ENCODE measurements at regions not wholly inside any gene's neighbourhood (a gene's known extent, or its start where the extent isn't known, plus 50 kb on each side); places are given as distances from the start of the nearest gene placed in this dataset.

- Histone ChIP-seq H3K27ac (no peak overlapping the region), H3K27me3 (no peaks in the 10 kb centered on the region), H3K9me3 (no peaks in the 10 kb centered on the region), H3K36me3 (no peaks in the 10 kb centered on the region), H3K4me3 (no peak overlapping the region), H3K4me1 (no peaks in the 10 kb centered on the region)
- FAIRE-seq (no peak), ATAC-seq (no peak), DNase-seq (no peak)
- WGBS, 2 donors: 61 to 76% methylated on average over 2 of the region's 2 CpGs
- intact Hi-C loops (cut with DNase I): no loop called here
- TF ChIP-seq CTCF (IDR thresholded peaks at IDR 0.05): no peak
These were observed 1118.1 kb upstream of the PABPC4L start for GRCh38 chr4:135319685-135320084.

GRCh38 chr4:135316266-135316779, 1114.7 kb upstream of the PABPC4L start:
- no peaks in the 10 kb centered on the region for H3K4me1 ChIP-seq
- TF ChIP-seq CTCF (IDR thresholded peaks at IDR 0.05): no peak
- no peak overlapping the region for H3K27ac ChIP-seq
- intact Hi-C loops (cut with DNase I): no loop called here
- no peaks in the 10 kb centered on the region for H3K36me3 ChIP-seq
- no peaks in the 10 kb centered on the region for H3K9me3 ChIP-seq
- ATAC-seq (no peak), DNase-seq (no peak), FAIRE-seq (no peak)
- no peak overlapping the region for H3K4me3 ChIP-seq
- H3K27me3 ChIP-seq: no peaks in the 10 kb centered on the region
- WGBS, 2 donors: 57 to 61% methylated on average over 7 of the region's 7 CpGs

GRCh38 chr4:135290136-135290535, 1088.5 kb upstream of the PABPC4L start:
- TF ChIP-seq CTCF (IDR thresholded peaks at IDR 0.05): no peak
- no peaks in the 10 kb centered on the region for H3K27me3 ChIP-seq
- FAIRE-seq: no peak
- no peak for DNase-seq
- intact Hi-C loops (cut with DNase I): no loop called here
- no peaks in the 10 kb centered on the region for H3K4me1 ChIP-seq
- no peak for ATAC-seq
- no peak overlapping the region for H3K27ac ChIP-seq
- WGBS, 2 donors: 59 to 74% methylated on average over 2 of the region's 2 CpGs
- H3K36me3 ChIP-seq: no peaks in the 10 kb centered on the region
- H3K9me3 ChIP-seq: no peaks in the 10 kb centered on the region
- no peak overlapping the region for H3K4me3 ChIP-seq

GRCh38 chr4:135283934-135284333, 1082.3 kb upstream of the PABPC4L start:
- FAIRE-seq: no peak
- no peaks in the 10 kb centered on the region for H3K4me1 ChIP-seq
- H3K4me3 ChIP-seq: no peak overlapping the region
- intact Hi-C loops (cut with DNase I): no loop called here
- ATAC-seq: no peak
- peaks cover 0 to 7% (median 0%) of the 10 kb centered on the region in 4 donors for H3K27me3 ChIP-seq
- H3K27ac ChIP-seq: no peak overlapping the region
- no peaks in the 10 kb centered on the region for H3K9me3 ChIP-seq
- DNase-seq: no peak
- no peak for TF ChIP-seq CTCF (IDR thresholded peaks at IDR 0.05)
- H3K36me3 ChIP-seq: no peaks in the 10 kb centered on the region

- Histone ChIP-seq H3K4me1 (no peaks in the 10 kb centered on the region), H3K27ac (no peak overlapping the region), H3K36me3 (no peaks in the 10 kb centered on the region), H3K9me3 (no peaks in the 10 kb centered on the region), H3K4me3 (no peak overlapping the region), H3K27me3 (peaks cover 0 to 7% (median 0%) of the 10 kb centered on the region in 4 donors)
- DNase-seq: no peak
- FAIRE-seq: no peak
- no peak for TF ChIP-seq CTCF (IDR thresholded peaks at IDR 0.05)
- 68 to 81% methylated on average over 1 of the region's 1 CpG for WGBS, 2 donors
- no peak for ATAC-seq
- intact Hi-C loops (cut with DNase I): no loop called here
These were observed 1081.1 kb upstream of the PABPC4L start for GRCh38 chr4:135282676-135283075.

Measured in pancreas (tissue), 10 donors.